ENCODE measurements at regions not wholly inside any gene's neighbourhood (a gene's known extent, or its start where the extent isn't known, plus 50 kb on each side); places are given as distances from the start of the nearest gene placed in this dataset.
A peak's percentile ranks its signal among the peaks of the same experiment; 100 is the strongest.

DNA sequence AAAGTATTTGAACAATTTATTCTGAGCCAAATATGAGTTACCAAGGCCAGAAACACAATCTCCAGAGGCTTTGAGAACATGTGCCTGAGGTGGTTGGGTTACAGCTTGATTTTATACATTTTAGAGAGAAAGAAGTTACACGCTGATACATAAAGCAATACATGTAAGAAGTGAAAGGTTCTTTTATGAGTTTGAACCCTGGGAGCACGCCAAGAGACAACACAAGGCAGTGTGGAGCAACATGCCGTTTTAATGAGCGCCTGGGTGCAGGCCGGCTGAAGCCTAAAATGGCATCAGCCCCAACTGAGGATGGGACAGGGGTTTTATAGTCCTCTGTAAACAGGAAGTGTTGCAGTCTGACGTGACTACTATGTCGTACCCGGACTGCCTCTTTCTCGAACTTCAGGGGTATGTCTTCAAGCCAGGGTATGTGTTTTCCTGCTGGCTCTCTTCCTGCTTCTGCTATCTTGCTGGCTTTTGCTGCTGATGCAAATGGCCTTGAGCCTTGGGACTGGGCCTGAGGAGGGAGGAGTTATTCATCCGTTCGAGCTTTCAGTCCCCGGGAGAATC, 193.7 kb downstream of the CYLC2 start:
- Histone ChIP-seq H3K9me3 (ENCODE audit: insufficient read depth in 2 of 2, low read depth in 1 of 2, low read length in 1 of 2) (peaks cover 0 to 8% of the 10 kb centered on the region in 2 experiments; a peak in 2 of 4 replicates), H3K18ac (ENCODE audit: extremely low read depth, low read length) (no peak overlapping the region), H3K23me2 (ENCODE audit: low read depth, low read length) (no peaks in the 10 kb centered on the region), H2BK12ac (ENCODE audit: low read depth, low read length) (no peak overlapping the region), H3K56ac (replicated peaks; ENCODE audit: insufficient read length, low read depth, low read length) (no peak overlapping the region), H2BK120ac (replicated peaks; ENCODE audit: low read depth, low read length) (no peak overlapping the region), H2BK20ac (ENCODE audit: low read length) (no peak overlapping the region), H3K4me2 (ENCODE audit: insufficient read depth in 1 of 2, low read depth in 2 of 2, low read length in 2 of 2) (no peak overlapping the region), H3K9ac (replicated peaks in 1 of 4; ENCODE audit: extremely low read depth in 1 of 4, low read depth in 3 of 4, low read length in 3 of 4) (no peak overlapping the region), H3K79me2 (ENCODE audit: control insufficient read depth in 1 of 2, insufficient read depth in 2 of 2, low read length in 2 of 2) (no peaks in the 10 kb centered on the region), H4K91ac (replicated peaks; ENCODE audit: insufficient read length, low read length) (no peak overlapping the region), H3K4me3 (ENCODE audit: extremely low read depth in 1 of 4, insufficient read depth in 2 of 4, low read depth in 3 of 4, low read length in 4 of 4) (no peak overlapping the region), H3K27me3 (replicated peaks in 1 of 4; ENCODE audit: control insufficient read depth in 3 of 4, extremely low read depth in 1 of 4, insufficient read depth in 3 of 4, low read length in 3 of 4) (no peaks in the 10 kb centered on the region), H2AK5ac (ENCODE audit: low read depth, low read length) (no peak overlapping the region), H3K4ac (replicated peaks; ENCODE audit: insufficient read length, low read depth, low read length) (no peak overlapping the region), H3K23ac (ENCODE audit: insufficient read length) (no peak overlapping the region), H4K20me1 (replicated peaks in 1 of 2; ENCODE audit: control insufficient read depth in 1 of 2, insufficient read depth in 2 of 2, low read length in 2 of 2) (no peaks in the 10 kb centered on the region), H2BK5ac (ENCODE audit: low read depth, low read length) (no peak overlapping the region), H4K8ac (ENCODE audit: extremely low read depth, insufficient read depth, low read length) (peak overlapping the region; percentile 57; the same call in 1 of the 2 replicates), H2AFZ (ENCODE audit: low read length) (no peak overlapping the region), H3K14ac (ENCODE audit: insufficient read length) (no peak overlapping the region), H3K27ac (ENCODE audit: low read depth, low read length) (no peak overlapping the region), H4K5ac (ENCODE audit: insufficient read length, low read depth, low read length) (no peak overlapping the region), H3K4me1 (replicated peaks in 1 of 4; ENCODE audit: control insufficient read depth in 3 of 4, insufficient read depth in 4 of 4, low read length in 3 of 4) (no peaks in the 10 kb centered on the region), H2BK15ac (ENCODE audit: low read length) (no peak overlapping the region), H3K79me1 (ENCODE audit: low read depth, low read length) (no peaks in the 10 kb centered on the region), H3K36me3 (ENCODE audit: control insufficient read depth in 2 of 4, insufficient read depth in 4 of 4, low read length in 3 of 4) (no peaks in the 10 kb centered on the region)
- FAIRE-seq (no peak), DNase-seq (ENCODE audit: low read depth in 1 of 2, low spot score in 2 of 2) (no peak)
- TF ChIP-seq CHD2 (IDR thresholded peaks at IDR 0.05; ENCODE audit: low read length) (no peak), SRF (IDR thresholded peaks at IDR 0.05; ENCODE audit: low read depth, low read length) (no peak), CHD1 (IDR thresholded peaks at IDR 0.05; ENCODE audit: low read depth, low read length) (no peak), TBP (IDR thresholded peaks at IDR 0.05; ENCODE audit: low read depth, low read length) (no peak), BCL11A (IDR thresholded peaks at IDR 0.05; ENCODE audit: low read depth in 2 of 2, low read length in 2 of 2) (no peak), TAF1 (IDR thresholded peaks at IDR 0.05; ENCODE audit: low read depth, low read length) (no peak), MAFK (IDR thresholded peaks at IDR 0.05; ENCODE audit: low read depth, low read length) (no peak), HDAC2 (IDR thresholded peaks at IDR 0.05; ENCODE audit: borderline replicate concordance in 1 of 2, low read depth in 2 of 2, low read length in 2 of 2) (no peak), KDM4A (IDR thresholded peaks at IDR 0.05; ENCODE audit: low read depth, low read length, severe bottlenecking) (no peak)
- TF ChIP-seq, protein P1, sequence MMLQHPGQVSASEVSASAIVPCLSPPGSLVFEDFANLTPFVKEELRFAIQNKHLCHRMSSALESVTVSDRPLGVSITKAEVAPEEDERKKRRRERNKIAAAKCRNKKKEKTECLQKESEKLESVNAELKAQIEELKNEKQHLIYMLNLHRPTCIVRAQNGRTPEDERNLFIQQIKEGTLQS (IDR thresholded peaks at IDR 0.05; ENCODE audit: insufficient read depth, low read depth, low read length): no peak
- CTCF ChIA-PET (ENCODE audit: partially characterized antibody): no interaction called here
- POLR2A ChIA-PET (ENCODE audit: partially characterized antibody): no interaction called here
- WGBS, 2 experiments (ENCODE audit: extremely low coverage in 1 of 2, insufficient coverage in 1 of 2, insufficient read length in 1 of 2, insufficient replicate concordance in 2 of 2, low coverage in 1 of 2, low lambda C conversion rate in 2 of 2, missing lambda C conversion rate in 1 of 2): 92% methylated on average over 12 of the region's 12 CpGs; no CpG with 5 or more reads in 1 of the 2 experiments
